ENCODE measurements at regions not wholly inside any gene's neighbourhood (a gene's known extent, or its start where the extent isn't known, plus 50 kb on each side); places are given as distances from the start of the nearest gene placed in this dataset.

DNA sequence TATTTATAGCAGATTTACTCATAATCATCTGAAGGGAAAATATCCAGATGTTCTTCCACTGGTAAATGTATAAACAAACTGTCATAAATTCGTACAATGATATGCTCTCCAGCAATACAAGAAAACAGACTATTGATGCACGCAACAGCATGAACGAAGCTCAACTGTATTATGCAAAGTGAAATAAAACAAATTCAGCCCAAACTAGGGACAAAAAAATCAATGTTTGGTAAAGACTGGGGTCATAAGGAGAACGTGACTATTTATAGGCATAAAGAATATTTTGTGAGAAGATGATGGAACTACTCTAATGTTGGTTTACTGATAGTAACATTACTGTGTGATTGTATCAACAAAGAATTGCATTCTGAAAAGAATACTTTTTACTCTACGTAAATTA is 1276.7 kb upstream of the DDX18 start:
- TF ChIP-seq, protein P1, sequence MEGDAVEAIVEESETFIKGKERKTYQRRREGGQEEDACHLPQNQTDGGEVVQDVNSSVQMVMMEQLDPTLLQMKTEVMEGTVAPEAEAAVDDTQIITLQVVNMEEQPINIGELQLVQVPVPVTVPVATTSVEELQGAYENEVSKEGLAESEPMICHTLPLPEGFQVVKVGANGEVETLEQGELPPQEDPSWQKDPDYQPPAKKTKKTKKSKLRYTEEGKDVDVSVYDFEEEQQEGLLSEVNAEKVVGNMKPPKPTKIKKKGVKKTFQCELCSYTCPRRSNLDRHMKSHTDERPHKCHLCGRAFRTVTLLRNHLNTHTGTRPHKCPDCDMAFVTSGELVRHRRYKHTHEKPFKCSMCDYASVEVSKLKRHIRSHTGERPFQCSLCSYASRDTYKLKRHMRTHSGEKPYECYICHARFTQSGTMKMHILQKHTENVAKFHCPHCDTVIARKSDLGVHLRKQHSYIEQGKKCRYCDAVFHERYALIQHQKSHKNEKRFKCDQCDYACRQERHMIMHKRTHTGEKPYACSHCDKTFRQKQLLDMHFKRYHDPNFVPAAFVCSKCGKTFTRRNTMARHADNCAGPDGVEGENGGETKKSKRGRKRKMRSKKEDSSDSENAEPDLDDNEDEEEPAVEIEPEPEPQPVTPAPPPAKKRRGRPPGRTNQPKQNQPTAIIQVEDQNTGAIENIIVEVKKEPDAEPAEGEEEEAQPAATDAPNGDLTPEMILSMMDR (IDR thresholded peaks at IDR 0.05; ENCODE audit: insufficient read depth, low read length, poor library complexity, severe bottlenecking): no peak
- no peak for TF ChIP-seq EZH2phosphoT487 (conservative IDR thresholded peaks at IDR 0.05; ENCODE audit: low read length)
